ENCODE measurements at regions not wholly inside any gene's neighbourhood (a gene's known extent, or its start where the extent isn't known, plus 50 kb on each side); places are given as distances from the start of the nearest gene placed in this dataset.
A peak's percentile ranks its signal among the peaks of the same experiment; 100 is the strongest.

DNA sequence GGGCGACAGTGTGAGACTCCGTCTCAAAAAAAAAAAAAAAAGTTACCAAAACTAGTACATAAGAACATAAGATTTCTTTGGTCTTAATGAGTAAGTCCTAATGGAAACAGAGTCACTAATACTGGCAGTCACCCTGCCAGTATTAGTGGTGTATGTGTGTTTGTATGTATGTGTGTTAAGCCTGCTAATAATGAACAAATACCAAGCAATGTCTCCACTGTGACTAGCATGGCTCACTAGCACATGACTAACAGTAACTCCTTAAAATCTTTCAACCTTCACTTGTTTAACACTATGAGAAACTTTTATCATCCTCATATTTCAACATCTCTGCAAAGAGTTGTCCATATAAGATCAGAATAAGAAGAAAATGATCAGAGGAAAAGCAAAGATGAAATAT, 231.0 kb upstream of the ATP11B start:
- no peak overlapping the region for H3K27ac ChIP-seq
- TF ChIP-seq, protein P1, sequence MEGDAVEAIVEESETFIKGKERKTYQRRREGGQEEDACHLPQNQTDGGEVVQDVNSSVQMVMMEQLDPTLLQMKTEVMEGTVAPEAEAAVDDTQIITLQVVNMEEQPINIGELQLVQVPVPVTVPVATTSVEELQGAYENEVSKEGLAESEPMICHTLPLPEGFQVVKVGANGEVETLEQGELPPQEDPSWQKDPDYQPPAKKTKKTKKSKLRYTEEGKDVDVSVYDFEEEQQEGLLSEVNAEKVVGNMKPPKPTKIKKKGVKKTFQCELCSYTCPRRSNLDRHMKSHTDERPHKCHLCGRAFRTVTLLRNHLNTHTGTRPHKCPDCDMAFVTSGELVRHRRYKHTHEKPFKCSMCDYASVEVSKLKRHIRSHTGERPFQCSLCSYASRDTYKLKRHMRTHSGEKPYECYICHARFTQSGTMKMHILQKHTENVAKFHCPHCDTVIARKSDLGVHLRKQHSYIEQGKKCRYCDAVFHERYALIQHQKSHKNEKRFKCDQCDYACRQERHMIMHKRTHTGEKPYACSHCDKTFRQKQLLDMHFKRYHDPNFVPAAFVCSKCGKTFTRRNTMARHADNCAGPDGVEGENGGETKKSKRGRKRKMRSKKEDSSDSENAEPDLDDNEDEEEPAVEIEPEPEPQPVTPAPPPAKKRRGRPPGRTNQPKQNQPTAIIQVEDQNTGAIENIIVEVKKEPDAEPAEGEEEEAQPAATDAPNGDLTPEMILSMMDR (conservative IDR thresholded peaks at IDR 0.05) = no peak

DNA sequence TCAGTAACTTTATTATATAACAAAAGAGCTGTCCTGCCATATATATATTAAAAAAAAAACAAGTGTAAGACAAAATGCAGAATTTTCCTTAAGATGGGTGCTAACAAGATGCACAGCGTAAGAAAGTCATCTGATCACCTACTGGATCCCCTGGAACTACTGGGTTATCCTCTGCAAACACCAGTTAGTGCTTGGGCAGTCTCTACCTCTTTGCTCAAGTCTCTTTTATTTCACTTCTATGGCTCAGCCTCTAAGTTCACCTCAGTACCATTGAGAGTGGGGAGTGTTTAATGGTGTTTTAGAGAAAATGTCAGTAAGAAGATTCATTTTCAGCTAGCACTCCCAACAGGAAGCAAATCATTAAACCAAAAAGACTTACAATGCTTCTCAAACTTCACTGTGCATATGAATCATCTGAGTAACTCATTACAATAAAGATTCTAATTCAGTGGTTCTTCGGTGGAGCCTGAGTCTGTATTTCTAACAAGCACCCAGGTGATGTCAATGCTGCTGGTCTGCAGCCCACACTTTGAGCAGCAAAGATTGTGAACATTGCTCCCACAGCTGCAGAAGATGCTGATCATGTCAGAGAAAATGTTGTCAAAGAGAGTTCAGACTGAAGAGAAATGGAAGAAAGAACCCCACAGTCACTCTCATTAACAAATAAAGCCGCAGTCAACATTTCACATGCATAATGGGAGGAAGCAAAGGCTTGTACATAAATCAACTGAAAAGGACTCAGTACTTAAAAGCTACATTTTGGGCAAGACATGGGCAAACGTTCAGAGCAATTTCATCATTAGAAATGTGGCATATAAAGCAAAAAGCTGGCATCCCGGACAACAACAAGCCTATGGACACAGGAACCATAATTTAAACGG, 227.1 kb upstream of the ATP11B start:
- TF ChIP-seq, protein P1 (conservative IDR thresholded peaks at IDR 0.05) = no peak
- no peak overlapping the region for H3K27ac ChIP-seq

DNA sequence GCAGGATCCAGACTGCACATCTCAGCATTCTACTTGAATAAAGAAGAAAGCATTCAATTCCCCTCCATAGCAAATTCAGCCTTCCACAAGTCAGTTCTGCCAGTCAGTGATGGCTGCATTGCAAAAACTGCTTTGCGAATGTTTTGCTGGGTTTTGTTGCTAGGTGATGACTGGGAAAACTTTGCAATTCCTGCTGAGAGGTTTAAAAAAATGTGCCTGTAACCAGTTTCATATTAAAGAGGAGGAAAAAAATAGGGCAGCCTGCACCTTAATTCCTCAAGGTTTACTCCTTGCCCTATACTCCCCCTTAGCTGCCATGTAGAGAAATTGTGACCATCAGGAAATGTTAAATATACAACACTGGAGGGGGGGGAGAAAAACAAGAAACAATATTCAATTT, 225.6 kb upstream of the ATP11B start:
- H3K27ac ChIP-seq = no peak overlapping the region
- TF ChIP-seq, protein P1 (conservative IDR thresholded peaks at IDR 0.05) = no peak

DNA sequence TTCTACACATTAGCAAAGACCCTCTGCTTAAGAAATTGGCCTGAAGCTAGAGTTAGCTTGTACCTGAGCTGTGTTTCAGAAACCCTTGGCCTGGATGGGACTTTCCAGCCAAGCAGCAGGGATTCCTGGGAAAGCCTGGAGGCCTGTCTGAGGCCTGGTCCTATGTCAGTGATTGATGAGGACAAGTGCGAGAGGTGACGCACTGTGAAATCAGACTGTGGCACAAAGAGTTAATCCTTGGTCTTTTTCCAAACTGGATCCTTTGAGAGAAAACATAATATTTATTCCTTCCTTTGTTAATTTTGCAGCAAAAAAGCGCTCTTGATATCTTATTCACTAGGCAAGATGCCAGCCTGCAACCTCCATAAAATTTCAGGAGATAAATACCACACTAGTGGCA, 225.0 kb upstream of the ATP11B start:
- TF ChIP-seq, protein P1 (conservative IDR thresholded peaks at IDR 0.05) = no peak
- H3K27ac ChIP-seq = no peak overlapping the region

DNA sequence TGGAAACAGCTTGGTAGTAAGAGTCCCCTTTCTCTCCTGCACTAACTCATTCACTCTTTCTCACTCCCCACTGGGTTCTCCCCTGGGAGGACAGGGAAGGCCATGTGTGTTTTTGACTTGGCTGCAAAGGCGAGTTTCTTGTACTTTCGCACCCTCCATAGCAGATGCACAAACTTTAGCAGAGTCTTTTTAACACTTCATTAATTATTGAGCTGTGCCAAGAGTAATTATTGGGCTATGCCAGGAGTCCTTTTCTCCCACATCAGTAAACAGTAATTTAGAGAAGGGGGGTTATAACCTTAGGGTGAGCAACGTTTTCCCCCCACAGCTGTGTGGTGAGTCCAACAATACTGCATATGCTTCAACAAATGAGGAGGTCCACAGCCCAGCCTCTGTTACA, 224.4 kb upstream of the ATP11B start:
- TF ChIP-seq, protein P1 (conservative IDR thresholded peaks at IDR 0.05) = no peak
- no peak overlapping the region for H3K27ac ChIP-seq

DNA sequence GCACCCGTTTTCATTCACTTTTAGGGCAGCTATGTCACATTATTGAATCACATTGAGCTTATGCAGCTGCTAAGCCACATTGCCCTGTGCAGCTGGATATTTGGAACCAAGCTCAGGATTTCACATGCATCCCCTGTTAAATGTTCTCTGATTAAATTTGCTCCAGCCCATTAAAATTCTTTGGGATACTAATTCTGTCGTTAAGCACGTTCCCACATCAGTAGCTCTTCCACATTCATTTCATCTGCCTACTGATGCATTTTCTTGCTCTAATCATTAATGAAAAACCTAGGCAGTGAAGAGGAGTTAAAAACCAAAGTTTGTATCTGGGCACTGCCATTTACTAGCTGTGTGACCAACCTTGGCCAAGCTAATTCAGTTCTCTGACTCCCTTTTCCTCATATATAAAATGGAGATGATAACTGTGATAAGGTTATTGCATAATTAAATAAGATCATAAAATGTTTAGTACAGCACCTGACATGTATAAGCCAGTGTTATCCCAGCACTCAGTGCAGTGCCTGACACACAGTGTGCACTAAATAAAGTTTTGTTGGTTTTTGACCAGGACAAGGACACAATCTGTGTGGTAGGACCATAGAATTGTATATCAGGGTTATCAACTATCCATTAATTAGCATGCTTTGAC, 222.2 kb upstream of the ATP11B start:
- TF ChIP-seq, protein P1 (conservative IDR thresholded peaks at IDR 0.05) = no peak
- no peak overlapping the region for H3K27ac ChIP-seq

DNA sequence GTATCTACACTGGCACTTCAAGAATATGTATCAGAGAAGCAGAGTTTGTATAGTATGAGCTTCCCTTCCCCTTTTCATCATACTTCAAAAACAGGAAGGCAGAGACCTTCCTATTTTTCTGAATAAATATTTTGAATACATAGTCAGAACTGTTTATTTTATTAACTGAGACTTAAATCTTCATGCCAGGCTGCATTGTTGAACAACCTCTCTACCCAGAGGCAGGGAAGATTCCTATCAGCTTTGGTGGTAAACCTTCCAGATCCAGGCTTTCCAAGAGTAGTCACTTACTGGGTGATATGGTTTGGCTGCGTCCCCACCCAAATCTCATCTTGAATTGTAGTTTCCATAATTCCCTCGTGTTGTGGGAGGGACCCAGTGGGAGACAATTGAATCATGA, 217.4 kb upstream of the ATP11B start:
- H3K27ac ChIP-seq = peak overlapping the region; percentile 13; the same call in 1 of the 2 replicates
- TF ChIP-seq, protein P1 (conservative IDR thresholded peaks at IDR 0.05) = no peak

Measured in VCaP (cell line).